ENCODE measurements at regions not wholly inside any gene's neighbourhood (a gene's known extent, or its start where the extent isn't known, plus 50 kb on each side); places are given as distances from the start of the nearest gene placed in this dataset.

DNA sequence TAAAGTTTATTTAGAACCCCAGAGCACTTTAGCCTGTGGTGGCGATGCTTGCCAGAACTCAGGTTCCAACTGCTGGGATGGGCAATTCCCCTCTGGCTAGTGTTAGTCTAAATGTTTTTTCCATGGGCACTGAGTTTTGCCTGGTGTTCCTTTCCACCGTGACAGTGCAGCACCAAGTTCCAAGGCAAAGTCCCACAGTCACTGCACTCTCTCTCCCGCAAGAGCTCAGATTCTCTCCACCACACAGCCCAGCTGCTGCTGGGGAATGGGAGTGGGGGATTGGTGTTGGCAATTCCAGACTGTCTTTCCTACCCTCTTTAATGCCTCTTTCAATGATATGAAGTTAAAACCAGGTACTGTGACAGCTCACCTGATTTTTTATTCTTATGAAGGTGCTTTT lies 247.6 kb downstream of the ALDH8A1 start:
- TF ChIP-seq, protein P1, sequence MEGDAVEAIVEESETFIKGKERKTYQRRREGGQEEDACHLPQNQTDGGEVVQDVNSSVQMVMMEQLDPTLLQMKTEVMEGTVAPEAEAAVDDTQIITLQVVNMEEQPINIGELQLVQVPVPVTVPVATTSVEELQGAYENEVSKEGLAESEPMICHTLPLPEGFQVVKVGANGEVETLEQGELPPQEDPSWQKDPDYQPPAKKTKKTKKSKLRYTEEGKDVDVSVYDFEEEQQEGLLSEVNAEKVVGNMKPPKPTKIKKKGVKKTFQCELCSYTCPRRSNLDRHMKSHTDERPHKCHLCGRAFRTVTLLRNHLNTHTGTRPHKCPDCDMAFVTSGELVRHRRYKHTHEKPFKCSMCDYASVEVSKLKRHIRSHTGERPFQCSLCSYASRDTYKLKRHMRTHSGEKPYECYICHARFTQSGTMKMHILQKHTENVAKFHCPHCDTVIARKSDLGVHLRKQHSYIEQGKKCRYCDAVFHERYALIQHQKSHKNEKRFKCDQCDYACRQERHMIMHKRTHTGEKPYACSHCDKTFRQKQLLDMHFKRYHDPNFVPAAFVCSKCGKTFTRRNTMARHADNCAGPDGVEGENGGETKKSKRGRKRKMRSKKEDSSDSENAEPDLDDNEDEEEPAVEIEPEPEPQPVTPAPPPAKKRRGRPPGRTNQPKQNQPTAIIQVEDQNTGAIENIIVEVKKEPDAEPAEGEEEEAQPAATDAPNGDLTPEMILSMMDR (IDR thresholded peaks at IDR 0.05; ENCODE audit: low read length), result no peak
- no peak for TF ChIP-seq EZH2 (optimal IDR thresholded peaks at IDR 0.05; ENCODE audit: low read depth, low read length)
